HL-60 (cell line): ENCODE measurements at regions not wholly inside any gene's neighbourhood (a gene's known extent, or its start where the extent isn't known, plus 50 kb on each side); places are given as distances from the start of the nearest gene placed in this dataset.

ENCODE experiments used
- DNase-seq, 2 experiments: peaks; one replicate each; pipeline ENCODE4 v3.0.0-alpha.2; 2010 to 2020; ENCODE audit warnings: low read depth in 1 of 2, low spot score in 1 of 2
- H3K27ac ChIP-seq: fragments of 250-450 bp; sonication (Bioruptor Pico); replicated peaks from 2 replicates; pipeline ENCODE4 v1.5.1; 2020; ENCODE audit warnings: mild to moderate bottlenecking, moderate library complexity
- H3K27me3 ChIP-seq: fragments of 250-450 bp; sonication (Bioruptor Pico); 2 replicates; pipeline ENCODE4 v1.5.1; 2021; ENCODE audit warnings: mild to moderate bottlenecking, moderate library complexity; ENCODE audit not compliant: insufficient read depth, poor library complexity, severe bottlenecking
- H3K4me3 ChIP-seq: replicated peaks from 2 replicates; pipeline ENCODE4 v1.5.1; 2011; ENCODE audit warnings: mild to moderate bottlenecking, control low read depth, low read length; ENCODE audit not compliant: insufficient read depth
- GABPA ChIP-seq: IDR thresholded peaks from 2 replicates; pipeline ENCODE4 v1.6.1; 2012; ENCODE audit warnings: low read depth
- POLR2AphosphoS5 ChIP-seq: IDR thresholded peaks from 2 replicates; pipeline ENCODE4 v1.6.1; 2012; ENCODE audit warnings: low read depth
- SPI1 ChIP-seq: IDR thresholded peaks from 2 replicates; pipeline ENCODE4 v1.6.1; 2012; ENCODE audit warnings: low read depth, mild to moderate bottlenecking, borderline replicate concordance
- TF ChIP-seq, protein P1 (sequence below): IDR thresholded peaks from 2 replicates; pipeline ENCODE4 v1.6.1; 2012; ENCODE audit warnings: low read depth; ENCODE audit not compliant: insufficient replicate concordance
- TF ChIP-seq, protein P2 (sequence below): IDR thresholded peaks from one replicate; pipeline ENCODE4 v1.5.1; 2011; ENCODE audit warnings: low read length, control low read depth, inconsistent platforms; ENCODE audit not compliant: insufficient read depth

GRCh38 chr11:127710831-127711230, 710.3 kb upstream of the KIRREL3 start:
- no peaks in the 10 kb centered on the region for H3K27me3 ChIP-seq
- no peak overlapping the region for H3K27ac ChIP-seq
- H3K4me3 ChIP-seq = no peak overlapping the region
- TF ChIP-seq, protein P1, sequence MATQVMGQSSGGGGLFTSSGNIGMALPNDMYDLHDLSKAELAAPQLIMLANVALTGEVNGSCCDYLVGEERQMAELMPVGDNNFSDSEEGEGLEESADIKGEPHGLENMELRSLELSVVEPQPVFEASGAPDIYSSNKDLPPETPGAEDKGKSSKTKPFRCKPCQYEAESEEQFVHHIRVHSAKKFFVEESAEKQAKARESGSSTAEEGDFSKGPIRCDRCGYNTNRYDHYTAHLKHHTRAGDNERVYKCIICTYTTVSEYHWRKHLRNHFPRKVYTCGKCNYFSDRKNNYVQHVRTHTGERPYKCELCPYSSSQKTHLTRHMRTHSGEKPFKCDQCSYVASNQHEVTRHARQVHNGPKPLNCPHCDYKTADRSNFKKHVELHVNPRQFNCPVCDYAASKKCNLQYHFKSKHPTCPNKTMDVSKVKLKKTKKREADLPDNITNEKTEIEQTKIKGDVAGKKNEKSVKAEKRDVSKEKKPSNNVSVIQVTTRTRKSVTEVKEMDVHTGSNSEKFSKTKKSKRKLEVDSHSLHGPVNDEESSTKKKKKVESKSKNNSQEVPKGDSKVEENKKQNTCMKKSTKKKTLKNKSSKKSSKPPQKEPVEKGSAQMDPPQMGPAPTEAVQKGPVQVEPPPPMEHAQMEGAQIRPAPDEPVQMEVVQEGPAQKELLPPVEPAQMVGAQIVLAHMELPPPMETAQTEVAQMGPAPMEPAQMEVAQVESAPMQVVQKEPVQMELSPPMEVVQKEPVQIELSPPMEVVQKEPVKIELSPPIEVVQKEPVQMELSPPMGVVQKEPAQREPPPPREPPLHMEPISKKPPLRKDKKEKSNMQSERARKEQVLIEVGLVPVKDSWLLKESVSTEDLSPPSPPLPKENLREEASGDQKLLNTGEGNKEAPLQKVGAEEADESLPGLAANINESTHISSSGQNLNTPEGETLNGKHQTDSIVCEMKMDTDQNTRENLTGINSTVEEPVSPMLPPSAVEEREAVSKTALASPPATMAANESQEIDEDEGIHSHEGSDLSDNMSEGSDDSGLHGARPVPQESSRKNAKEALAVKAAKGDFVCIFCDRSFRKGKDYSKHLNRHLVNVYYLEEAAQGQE = no peak
- TF ChIP-seq POLR2AphosphoS5 (no peak), SPI1 (no peak), GABPA (no peak)
- TF ChIP-seq, protein P2, sequence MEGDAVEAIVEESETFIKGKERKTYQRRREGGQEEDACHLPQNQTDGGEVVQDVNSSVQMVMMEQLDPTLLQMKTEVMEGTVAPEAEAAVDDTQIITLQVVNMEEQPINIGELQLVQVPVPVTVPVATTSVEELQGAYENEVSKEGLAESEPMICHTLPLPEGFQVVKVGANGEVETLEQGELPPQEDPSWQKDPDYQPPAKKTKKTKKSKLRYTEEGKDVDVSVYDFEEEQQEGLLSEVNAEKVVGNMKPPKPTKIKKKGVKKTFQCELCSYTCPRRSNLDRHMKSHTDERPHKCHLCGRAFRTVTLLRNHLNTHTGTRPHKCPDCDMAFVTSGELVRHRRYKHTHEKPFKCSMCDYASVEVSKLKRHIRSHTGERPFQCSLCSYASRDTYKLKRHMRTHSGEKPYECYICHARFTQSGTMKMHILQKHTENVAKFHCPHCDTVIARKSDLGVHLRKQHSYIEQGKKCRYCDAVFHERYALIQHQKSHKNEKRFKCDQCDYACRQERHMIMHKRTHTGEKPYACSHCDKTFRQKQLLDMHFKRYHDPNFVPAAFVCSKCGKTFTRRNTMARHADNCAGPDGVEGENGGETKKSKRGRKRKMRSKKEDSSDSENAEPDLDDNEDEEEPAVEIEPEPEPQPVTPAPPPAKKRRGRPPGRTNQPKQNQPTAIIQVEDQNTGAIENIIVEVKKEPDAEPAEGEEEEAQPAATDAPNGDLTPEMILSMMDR = no peak
- DNase-seq = no peak

- Histone ChIP-seq H3K27me3 (no peaks in the 10 kb centered on the region), H3K4me3 (no peak overlapping the region), H3K27ac (no peak overlapping the region)
- no peak for DNase-seq
- TF ChIP-seq, protein P2 = no peak
- TF ChIP-seq POLR2AphosphoS5 (no peak), GABPA (no peak), SPI1 (no peak)
- TF ChIP-seq, protein P1 = no peak
Measured at GRCh38 chr11:127709960-127710359, 709.4 kb upstream of the KIRREL3 start.

DNA sequence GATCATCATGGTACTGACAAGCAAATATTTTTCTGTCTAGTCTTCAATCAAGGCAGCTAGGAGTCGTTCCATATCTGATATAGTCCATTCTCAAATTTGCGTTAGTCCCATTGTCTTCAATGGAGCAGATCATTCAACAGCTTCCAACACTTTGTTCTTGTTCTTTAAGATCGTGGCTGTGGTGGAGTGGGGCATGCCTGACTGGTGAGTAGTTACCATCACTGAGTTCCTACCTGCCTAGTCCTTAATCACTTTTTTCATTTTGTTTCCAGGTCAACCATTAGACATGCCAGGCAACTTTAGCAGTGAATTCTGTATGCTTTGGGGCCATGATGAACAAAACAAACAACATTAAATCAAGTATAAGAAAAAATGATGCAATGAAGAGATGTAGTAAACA, 693.1 kb upstream of the KIRREL3 start:
- TF ChIP-seq SPI1 (no peak), GABPA (no peak), POLR2AphosphoS5 (no peak)
- Histone ChIP-seq H3K27ac (no peak overlapping the region), H3K4me3 (no peak overlapping the region), H3K27me3 (no peaks in the 10 kb centered on the region)
- DNase-seq = no peak

DNA sequence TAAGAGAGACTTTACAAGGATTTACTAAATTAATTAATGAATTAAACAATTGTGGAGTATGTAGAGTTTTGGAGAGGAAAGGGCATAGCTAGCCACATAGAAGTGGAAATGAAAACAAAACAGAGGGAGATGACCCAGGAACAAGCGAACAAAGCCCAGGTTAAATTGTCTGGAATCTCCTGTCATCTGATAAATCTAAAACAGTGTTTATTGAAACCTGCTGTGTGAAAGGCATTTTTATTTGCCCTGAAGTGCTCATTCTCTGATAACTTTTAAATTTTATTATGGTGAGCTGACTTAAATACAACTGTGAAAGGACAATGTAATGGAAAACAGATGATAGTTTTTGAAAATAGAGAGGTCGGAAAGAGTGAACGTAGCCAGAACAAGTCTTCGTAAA, 682.8 kb upstream of the KIRREL3 start:
- Histone ChIP-seq H3K27ac (no peak overlapping the region), H3K27me3 (no peaks in the 10 kb centered on the region)
- DNase-seq = no peak

DNA sequence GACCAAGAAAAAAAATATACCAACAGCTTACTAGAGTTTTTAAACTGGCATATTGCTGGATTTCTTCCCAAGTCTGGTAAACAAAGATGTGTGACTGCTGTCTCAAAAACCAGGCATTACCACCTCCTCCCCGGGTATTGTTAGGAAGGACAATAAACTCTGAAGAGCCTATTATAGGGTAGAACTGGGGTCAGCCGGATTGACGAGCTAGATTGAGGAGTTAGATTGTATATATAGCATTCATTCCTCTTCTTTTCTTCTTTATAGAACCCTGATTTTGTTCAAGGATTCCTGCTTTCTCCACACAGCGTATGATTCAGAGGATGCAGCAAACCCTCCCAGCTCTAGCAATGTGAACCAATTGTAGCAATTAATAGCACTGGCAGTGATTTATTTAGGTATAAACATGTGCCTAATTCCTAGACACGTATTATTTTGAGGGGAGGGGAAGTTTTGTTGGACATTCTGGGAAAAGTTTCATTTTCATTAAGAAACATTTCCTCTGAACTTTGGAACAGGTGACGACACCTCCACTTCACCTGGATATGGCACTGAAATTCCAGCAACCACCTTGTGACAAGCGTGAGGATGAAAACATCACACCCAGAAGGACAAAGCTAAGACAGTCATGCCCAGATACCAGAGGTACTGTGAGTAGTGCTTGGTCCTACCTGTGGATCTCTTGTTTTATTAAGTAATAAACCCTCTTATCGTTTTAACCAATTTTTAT, 679.4 kb upstream of the KIRREL3 start:
- H3K27me3 ChIP-seq = no peaks in the 10 kb centered on the region
- TF ChIP-seq POLR2AphosphoS5 = no peak

More for the DNA sequence above, 682.8 kb upstream of the KIRREL3 start:
- TF ChIP-seq POLR2AphosphoS5 (no peak), SPI1 (no peak)
- H3K4me3 ChIP-seq = no peak overlapping the region

More for the DNA sequence above, 679.4 kb upstream of the KIRREL3 start:
- DNase-seq = no peak
- no peak overlapping the region for H3K4me3 ChIP-seq
- no peak overlapping the region for H3K27ac ChIP-seq
